ENCODE measurements at regions not wholly inside any gene's neighbourhood (a gene's known extent, or its start where the extent isn't known, plus 50 kb on each side); places are given as distances from the start of the nearest gene placed in this dataset.

DNA sequence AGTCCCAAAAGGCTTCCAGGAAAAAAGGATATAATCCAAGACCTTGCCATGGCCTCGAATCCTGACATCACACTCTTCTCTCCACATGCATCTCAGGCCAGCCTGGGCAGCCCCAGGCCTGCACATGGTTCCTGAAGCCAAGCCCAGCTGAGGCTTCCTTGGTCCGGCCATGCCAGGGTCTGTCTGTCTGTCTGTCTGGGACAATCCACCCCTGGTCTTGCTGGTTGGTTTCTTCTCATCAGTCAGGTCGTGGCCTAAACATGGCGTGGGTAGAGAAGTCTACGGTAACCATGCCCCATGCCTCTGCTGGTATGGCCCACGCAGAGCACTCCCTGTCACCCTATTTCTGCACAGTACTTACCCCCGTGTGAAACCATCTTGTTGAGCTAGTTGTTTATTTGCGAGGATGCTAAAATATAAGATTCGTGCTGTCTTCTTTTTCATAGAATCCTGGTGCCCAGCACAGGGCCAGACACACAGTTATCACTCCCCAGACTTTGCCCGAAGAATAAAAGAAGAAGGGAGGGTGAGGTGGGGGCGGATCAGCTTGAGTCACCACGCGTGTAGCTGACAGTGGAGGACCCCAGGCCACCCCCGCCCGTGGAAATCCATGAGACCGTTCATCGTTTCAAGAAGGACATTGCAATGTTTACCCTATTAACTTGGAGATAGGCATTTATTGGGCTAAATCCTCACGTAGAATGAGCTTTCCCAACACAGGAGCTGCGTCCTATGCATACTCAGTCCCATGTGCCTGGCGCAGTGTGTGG is 107.2 kb downstream of the RNASET2 start:
- TF ChIP-seq, protein P1, sequence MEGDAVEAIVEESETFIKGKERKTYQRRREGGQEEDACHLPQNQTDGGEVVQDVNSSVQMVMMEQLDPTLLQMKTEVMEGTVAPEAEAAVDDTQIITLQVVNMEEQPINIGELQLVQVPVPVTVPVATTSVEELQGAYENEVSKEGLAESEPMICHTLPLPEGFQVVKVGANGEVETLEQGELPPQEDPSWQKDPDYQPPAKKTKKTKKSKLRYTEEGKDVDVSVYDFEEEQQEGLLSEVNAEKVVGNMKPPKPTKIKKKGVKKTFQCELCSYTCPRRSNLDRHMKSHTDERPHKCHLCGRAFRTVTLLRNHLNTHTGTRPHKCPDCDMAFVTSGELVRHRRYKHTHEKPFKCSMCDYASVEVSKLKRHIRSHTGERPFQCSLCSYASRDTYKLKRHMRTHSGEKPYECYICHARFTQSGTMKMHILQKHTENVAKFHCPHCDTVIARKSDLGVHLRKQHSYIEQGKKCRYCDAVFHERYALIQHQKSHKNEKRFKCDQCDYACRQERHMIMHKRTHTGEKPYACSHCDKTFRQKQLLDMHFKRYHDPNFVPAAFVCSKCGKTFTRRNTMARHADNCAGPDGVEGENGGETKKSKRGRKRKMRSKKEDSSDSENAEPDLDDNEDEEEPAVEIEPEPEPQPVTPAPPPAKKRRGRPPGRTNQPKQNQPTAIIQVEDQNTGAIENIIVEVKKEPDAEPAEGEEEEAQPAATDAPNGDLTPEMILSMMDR (IDR thresholded peaks at IDR 0.05) = no peak
- TF ChIP-seq ZFX (IDR thresholded peaks at IDR 0.05; ENCODE audit: borderline replicate concordance) = no peak

Data from 22Rv1 (cell line).